GM23338 (cell line): ENCODE measurements at regions not wholly inside any gene's neighbourhood (a gene's known extent, or its start where the extent isn't known, plus 50 kb on each side); places are given as distances from the start of the nearest gene placed in this dataset.

Experiments
- ATAC-seq: fragments of 200-7000 bp; cut with Tn5 transposase; 3 replicates; pipeline ENCODE4 v1.9.1; 2020
- DNase-seq: peaks from one replicate; pipeline ENCODE4 v3.0.0-alpha.2; 2015; ENCODE audit warnings: low spot score
- H2AFZ ChIP-seq: fragments of 200-600 bp; sonication (generic); 2 replicates; pipeline ENCODE4 v1.8.0; 2016; ENCODE audit warnings: antibody characterized with exemption, mild to moderate bottlenecking, moderate library complexity
- H3F3A ChIP-seq: fragments of 200-600 bp; sonication (generic); replicated peaks from 2 replicates; pipeline ENCODE4 v1.8.0; 2017; ENCODE audit warnings: antibody characterized with exemption, mixed run types, low read depth
- H3K27ac ChIP-seq: fragments of 200-600 bp; sonication (generic); 2 replicates; pipeline ENCODE4 v1.6.1; 2016; ENCODE audit warnings: low read depth
- H3K27me3 ChIP-seq: fragments of 200-600 bp; sonication (generic); 2 replicates; pipeline ENCODE4 v1.8.0; 2016; ENCODE audit warnings: mild to moderate bottlenecking, mixed run types, moderate library complexity; ENCODE audit not compliant: insufficient read depth
- H3K36me3 ChIP-seq: fragments of 200-600 bp; sonication (generic); 2 replicates; pipeline ENCODE4 v1.8.0; 2016; ENCODE audit warnings: mild to moderate bottlenecking; ENCODE audit not compliant: insufficient read depth
- H3K4me1 ChIP-seq: fragments of 200-600 bp; sonication (generic); 2 replicates; pipeline ENCODE4 v1.8.0; 2016; ENCODE audit warnings: mild to moderate bottlenecking, moderate library complexity; ENCODE audit not compliant: insufficient read depth
- H3K4me2 ChIP-seq: fragments of 200-600 bp; sonication (generic); 2 replicates; pipeline ENCODE4 v1.7.1; 2017; ENCODE audit warnings: mixed run types
- H3K4me3 ChIP-seq: fragments of 200-600 bp; sonication (generic); 2 replicates; pipeline ENCODE4 v1.6.1; 2016; ENCODE audit warnings: mixed run types
- H3K79me2 ChIP-seq: fragments of 200-600 bp; sonication (generic); replicated peaks from 2 replicates; pipeline ENCODE4 v1.8.0; 2017; ENCODE audit warnings: mild to moderate bottlenecking; ENCODE audit not compliant: insufficient read depth
- H3K9me2 ChIP-seq: fragments of 200-600 bp; sonication (generic); 2 replicates; pipeline ENCODE4 v1.8.0; 2017; ENCODE audit not compliant: insufficient read depth
- H4K20me1 ChIP-seq: fragments of 200-600 bp; sonication (generic); replicated peaks from 2 replicates; pipeline ENCODE4 v1.8.0; 2017; ENCODE audit warnings: mild to moderate bottlenecking; ENCODE audit not compliant: insufficient read depth
- H3K27ac Mint-ChIP-seq: 2 replicates; pipeline ENCODE4 v1.8.0; 2020; ENCODE audit warnings: inconsistent platforms, mild to moderate bottlenecking, moderate library complexity, mixed read lengths
- H3K27me3 Mint-ChIP-seq: 3 replicates; pipeline ENCODE4 v1.8.0; 2022; ENCODE audit warnings: low read depth, mild to moderate bottlenecking, moderate library complexity, mixed read lengths, inconsistent platforms; ENCODE audit not compliant: insufficient read depth, poor library complexity
- H3K36me3 Mint-ChIP-seq: 3 replicates; pipeline ENCODE4 v1.8.0; 2021; ENCODE audit warnings: low read depth, mild to moderate bottlenecking, inconsistent platforms, moderate library complexity, mixed read lengths
- H3K4me1 Mint-ChIP-seq: 3 replicates; pipeline ENCODE4 v1.8.0; 2020; ENCODE audit warnings: mild to moderate bottlenecking, inconsistent platforms, mixed read lengths
- H3K4me3 Mint-ChIP-seq: 3 replicates; pipeline ENCODE4 v1.8.0; 2021; ENCODE audit warnings: moderate library complexity, mild to moderate bottlenecking, inconsistent platforms, mixed read lengths
- H3K9me3 Mint-ChIP-seq: 3 replicates; pipeline ENCODE4 v1.8.0; 2020; ENCODE audit warnings: moderate library complexity, mild to moderate bottlenecking, inconsistent platforms, mixed read lengths
- CREB1 ChIP-seq: fragments of 250-450 bp; sonication (Bioruptor Pico); IDR thresholded peaks from 2 replicates; pipeline ENCODE4 v1.5.0; 2020; ENCODE audit warnings: low read depth, mild to moderate bottlenecking, moderate library complexity
- ETS1 ChIP-seq: IDR thresholded peaks from 2 replicates; pipeline ENCODE4 v1.6.1; 2016; ENCODE audit warnings: antibody characterized with exemption
- JUNB ChIP-seq: IDR thresholded peaks from one replicate; pipeline ENCODE4 v1.6.1; 2016; ENCODE audit warnings: antibody characterized with exemption; ENCODE audit not compliant: unreplicated experiment
- NANOG ChIP-seq: IDR thresholded peaks from 2 replicates; pipeline ENCODE4 v1.6.1; 2016; ENCODE audit warnings: antibody characterized with exemption, borderline replicate concordance
- POLR2AphosphoS5 ChIP-seq: IDR thresholded peaks from 2 replicates; pipeline ENCODE4 v1.6.1; 2016; ENCODE audit warnings: antibody characterized with exemption, low read depth
- STAT1 ChIP-seq: IDR thresholded peaks from one replicate; pipeline ENCODE4 v1.6.1; 2016; ENCODE audit warnings: antibody characterized with exemption; ENCODE audit not compliant: unreplicated experiment
- ZNF114 ChIP-seq: fragments of 250-450 bp; sonication (Bioruptor Pico); IDR thresholded peaks from 2 replicates; pipeline ENCODE4 v1.5.0; 2020; ENCODE audit warnings: mild to moderate bottlenecking, moderate library complexity
- ZNF331 ChIP-seq: fragments of 250-450 bp; sonication (Bioruptor Pico); IDR thresholded peaks from 2 replicates; pipeline ENCODE4 v1.5.0; 2020; ENCODE audit warnings: low read depth, mild to moderate bottlenecking, moderate library complexity
- TF ChIP-seq, protein P1 (sequence below): IDR thresholded peaks from one replicate; pipeline ENCODE4 v1.6.1; 2018; ENCODE audit warnings: antibody characterized with exemption; ENCODE audit not compliant: unreplicated experiment
- TF ChIP-seq, protein P2 (sequence below), 2 experiments: fragments of 200-600 bp in 1 of 2; sonication (generic) in 1 of 2; conservative IDR thresholded peaks; 2 replicates each; pipeline versions ENCODE4 v1.5.1 to v1.6.1; 2016 to 2017; ENCODE audit warnings: antibody characterized with exemption in 2 of 2, low read depth in 2 of 2, mild to moderate bottlenecking in 2 of 2, moderate library complexity in 1 of 2
- TF ChIP-seq, protein P3 (sequence below): fragments of 250-450 bp; sonication (Bioruptor Pico); IDR thresholded peaks from 2 replicates; pipeline ENCODE4 v1.5.0; 2020; ENCODE audit warnings: mild to moderate bottlenecking, moderate library complexity

- no peak for TF ChIP-seq STAT1
Measured at GRCh38 chr2:21650569-21650968, 526.8 kb downstream of the TDRD15 start (continued).

DNA sequence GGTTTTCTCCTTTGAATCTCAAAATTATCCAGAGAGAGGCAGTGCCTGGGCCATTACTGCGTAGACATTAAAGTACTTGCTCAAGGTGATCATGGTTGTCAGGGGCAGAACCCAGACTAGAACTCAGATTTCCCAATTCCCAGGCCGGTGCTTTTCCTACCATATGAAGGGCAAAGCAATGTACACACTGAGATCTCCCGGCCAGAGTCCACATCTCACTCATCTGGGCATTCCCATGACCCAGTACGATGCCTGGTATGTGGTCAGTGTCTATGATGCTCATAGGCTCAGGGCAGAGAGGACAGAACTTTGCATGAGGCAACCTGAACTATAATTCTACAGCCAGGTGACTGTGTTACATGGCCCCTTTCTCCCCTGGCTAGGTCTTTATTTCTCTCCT, 531.4 kb downstream of the TDRD15 start:
- DNase-seq: no peak
- no peaks in the 10 kb centered on the region for H3K27me3 Mint-ChIP-seq
- Histone ChIP-seq H3K36me3 (no peaks in the 10 kb centered on the region), H4K20me1 (no peaks in the 10 kb centered on the region), H3K9me2 (no peaks in the 10 kb centered on the region), H3K4me3 (no peak overlapping the region), H3K27me3 (no peaks in the 10 kb centered on the region), H2AFZ (no peak overlapping the region), H3K4me2 (no peak overlapping the region), H3K79me2 (no peaks in the 10 kb centered on the region), H3K4me1 (no peaks in the 10 kb centered on the region), H3K27ac (no peak overlapping the region), H3F3A (no peaks in the 10 kb centered on the region)
- H3K4me3 Mint-ChIP-seq: no peak overlapping the region
- peaks cover 17% of the 10 kb centered on the region for H3K4me1 Mint-ChIP-seq
- no peaks in the 10 kb centered on the region for H3K36me3 Mint-ChIP-seq
- no peaks in the 10 kb centered on the region for H3K9me3 Mint-ChIP-seq
- no peak for TF ChIP-seq ZNF331
- TF ChIP-seq, protein P1, sequence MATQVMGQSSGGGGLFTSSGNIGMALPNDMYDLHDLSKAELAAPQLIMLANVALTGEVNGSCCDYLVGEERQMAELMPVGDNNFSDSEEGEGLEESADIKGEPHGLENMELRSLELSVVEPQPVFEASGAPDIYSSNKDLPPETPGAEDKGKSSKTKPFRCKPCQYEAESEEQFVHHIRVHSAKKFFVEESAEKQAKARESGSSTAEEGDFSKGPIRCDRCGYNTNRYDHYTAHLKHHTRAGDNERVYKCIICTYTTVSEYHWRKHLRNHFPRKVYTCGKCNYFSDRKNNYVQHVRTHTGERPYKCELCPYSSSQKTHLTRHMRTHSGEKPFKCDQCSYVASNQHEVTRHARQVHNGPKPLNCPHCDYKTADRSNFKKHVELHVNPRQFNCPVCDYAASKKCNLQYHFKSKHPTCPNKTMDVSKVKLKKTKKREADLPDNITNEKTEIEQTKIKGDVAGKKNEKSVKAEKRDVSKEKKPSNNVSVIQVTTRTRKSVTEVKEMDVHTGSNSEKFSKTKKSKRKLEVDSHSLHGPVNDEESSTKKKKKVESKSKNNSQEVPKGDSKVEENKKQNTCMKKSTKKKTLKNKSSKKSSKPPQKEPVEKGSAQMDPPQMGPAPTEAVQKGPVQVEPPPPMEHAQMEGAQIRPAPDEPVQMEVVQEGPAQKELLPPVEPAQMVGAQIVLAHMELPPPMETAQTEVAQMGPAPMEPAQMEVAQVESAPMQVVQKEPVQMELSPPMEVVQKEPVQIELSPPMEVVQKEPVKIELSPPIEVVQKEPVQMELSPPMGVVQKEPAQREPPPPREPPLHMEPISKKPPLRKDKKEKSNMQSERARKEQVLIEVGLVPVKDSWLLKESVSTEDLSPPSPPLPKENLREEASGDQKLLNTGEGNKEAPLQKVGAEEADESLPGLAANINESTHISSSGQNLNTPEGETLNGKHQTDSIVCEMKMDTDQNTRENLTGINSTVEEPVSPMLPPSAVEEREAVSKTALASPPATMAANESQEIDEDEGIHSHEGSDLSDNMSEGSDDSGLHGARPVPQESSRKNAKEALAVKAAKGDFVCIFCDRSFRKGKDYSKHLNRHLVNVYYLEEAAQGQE: no peak
- no peak for TF ChIP-seq CREB1 (CRISPR knock-in tag)
- TF ChIP-seq ETS1: no peak
- TF ChIP-seq, protein P2, sequence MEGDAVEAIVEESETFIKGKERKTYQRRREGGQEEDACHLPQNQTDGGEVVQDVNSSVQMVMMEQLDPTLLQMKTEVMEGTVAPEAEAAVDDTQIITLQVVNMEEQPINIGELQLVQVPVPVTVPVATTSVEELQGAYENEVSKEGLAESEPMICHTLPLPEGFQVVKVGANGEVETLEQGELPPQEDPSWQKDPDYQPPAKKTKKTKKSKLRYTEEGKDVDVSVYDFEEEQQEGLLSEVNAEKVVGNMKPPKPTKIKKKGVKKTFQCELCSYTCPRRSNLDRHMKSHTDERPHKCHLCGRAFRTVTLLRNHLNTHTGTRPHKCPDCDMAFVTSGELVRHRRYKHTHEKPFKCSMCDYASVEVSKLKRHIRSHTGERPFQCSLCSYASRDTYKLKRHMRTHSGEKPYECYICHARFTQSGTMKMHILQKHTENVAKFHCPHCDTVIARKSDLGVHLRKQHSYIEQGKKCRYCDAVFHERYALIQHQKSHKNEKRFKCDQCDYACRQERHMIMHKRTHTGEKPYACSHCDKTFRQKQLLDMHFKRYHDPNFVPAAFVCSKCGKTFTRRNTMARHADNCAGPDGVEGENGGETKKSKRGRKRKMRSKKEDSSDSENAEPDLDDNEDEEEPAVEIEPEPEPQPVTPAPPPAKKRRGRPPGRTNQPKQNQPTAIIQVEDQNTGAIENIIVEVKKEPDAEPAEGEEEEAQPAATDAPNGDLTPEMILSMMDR (conservative IDR thresholded peaks at IDR 0.05; ENCODE audit: low read depth in 2 of 2): no peak
- TF ChIP-seq ZNF114 (CRISPR knock-in tag): no peak
- TF ChIP-seq NANOG: no peak
- no peak for TF ChIP-seq STAT1
- TF ChIP-seq, protein P3, sequence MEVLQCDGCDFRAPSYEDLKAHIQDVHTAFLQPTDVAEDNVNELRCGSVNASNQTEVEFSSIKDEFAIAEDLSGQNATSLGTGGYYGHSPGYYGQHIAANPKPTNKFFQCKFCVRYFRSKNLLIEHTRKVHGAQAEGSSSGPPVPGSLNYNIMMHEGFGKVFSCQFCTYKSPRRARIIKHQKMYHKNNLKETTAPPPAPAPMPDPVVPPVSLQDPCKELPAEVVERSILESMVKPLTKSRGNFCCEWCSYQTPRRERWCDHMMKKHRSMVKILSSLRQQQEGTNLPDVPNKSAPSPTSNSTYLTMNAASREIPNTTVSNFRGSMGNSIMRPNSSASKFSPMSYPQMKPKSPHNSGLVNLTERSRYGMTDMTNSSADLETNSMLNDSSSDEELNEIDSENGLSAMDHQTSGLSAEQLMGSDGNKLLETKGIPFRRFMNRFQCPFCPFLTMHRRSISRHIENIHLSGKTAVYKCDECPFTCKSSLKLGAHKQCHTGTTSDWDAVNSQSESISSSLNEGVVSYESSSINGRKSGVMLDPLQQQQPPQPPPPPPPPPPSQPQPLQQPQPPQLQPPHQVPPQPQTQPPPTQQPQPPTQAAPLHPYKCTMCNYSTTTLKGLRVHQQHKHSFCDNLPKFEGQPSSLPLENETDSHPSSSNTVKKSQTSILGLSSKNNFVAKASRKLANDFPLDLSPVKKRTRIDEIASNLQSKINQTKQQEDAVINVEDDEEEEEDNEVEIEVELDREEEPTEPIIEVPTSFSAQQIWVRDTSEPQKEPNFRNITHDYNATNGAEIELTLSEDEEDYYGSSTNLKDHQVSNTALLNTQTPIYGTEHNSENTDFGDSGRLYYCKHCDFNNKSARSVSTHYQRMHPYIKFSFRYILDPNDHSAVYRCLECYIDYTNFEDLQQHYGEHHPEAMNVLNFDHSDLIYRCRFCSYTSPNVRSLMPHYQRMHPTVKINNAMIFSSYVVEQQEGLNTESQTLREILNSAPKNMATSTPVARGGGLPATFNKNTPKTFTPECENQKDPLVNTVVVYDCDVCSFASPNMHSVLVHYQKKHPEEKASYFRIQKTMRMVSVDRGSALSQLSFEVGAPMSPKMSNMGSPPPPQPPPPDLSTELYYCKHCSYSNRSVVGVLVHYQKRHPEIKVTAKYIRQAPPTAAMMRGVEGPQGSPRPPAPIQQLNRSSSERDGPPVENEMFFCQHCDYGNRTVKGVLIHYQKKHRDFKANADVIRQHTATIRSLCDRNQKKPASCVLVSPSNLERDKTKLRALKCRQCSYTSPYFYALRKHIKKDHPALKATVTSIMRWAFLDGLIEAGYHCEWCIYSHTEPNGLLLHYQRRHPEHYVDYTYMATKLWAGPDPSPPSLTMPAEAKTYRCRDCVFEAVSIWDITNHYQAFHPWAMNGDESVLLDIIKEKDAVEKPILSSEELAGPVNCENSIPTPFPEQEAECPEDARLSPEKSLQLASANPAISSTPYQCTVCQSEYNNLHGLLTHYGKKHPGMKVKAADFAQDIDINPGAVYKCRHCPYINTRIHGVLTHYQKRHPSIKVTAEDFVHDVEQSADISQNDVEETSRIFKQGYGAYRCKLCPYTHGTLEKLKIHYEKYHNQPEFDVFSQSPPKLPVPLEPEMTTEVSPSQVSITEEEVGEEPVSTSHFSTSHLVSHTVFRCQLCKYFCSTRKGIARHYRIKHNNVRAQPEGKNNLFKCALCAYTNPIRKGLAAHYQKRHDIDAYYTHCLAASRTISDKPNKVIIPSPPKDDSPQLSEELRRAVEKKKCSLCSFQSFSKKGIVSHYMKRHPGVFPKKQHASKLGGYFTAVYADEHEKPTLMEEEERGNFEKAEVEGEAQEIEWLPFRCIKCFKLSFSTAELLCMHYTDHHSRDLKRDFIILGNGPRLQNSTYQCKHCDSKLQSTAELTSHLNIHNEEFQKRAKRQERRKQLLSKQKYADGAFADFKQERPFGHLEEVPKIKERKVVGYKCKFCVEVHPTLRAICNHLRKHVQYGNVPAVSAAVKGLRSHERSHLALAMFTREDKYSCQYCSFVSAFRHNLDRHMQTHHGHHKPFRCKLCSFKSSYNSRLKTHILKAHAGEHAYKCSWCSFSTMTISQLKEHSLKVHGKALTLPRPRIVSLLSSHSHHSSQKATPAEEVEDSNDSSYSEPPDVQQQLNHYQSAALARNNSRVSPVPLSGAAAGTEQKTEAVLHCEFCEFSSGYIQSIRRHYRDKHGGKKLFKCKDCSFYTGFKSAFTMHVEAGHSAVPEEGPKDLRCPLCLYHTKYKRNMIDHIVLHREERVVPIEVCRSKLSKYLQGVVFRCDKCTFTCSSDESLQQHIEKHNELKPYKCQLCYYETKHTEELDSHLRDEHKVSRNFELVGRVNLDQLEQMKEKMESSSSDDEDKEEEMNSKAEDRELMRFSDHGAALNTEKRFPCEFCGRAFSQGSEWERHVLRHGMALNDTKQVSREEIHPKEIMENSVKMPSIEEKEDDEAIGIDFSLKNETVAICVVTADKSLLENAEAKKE (CRISPR knock-in tag): no peak
- no peak for TF ChIP-seq JUNB
- no peak for TF ChIP-seq POLR2AphosphoS5
- ATAC-seq: no peak
- H3K27ac Mint-ChIP-seq: no peak overlapping the region
